NCI-H2171 treated with DMSO at 0.1 percent for 48 hours (cell line): ENCODE measurements at regions not wholly inside any gene's neighbourhood (a gene's known extent, or its start where the extent isn't known, plus 50 kb on each side); places are given as distances from the start of the nearest gene placed in this dataset.

Source experiments
- DNase-seq: peaks from one replicate; lab custom pipeline; 2025; lab: John Stamatoyannopoulos, UW

- no peak for DNase-seq
Observed at GRCh38 chr10:43790147-43790546, 141.5 kb upstream of the ZNF32 start.

DNA sequence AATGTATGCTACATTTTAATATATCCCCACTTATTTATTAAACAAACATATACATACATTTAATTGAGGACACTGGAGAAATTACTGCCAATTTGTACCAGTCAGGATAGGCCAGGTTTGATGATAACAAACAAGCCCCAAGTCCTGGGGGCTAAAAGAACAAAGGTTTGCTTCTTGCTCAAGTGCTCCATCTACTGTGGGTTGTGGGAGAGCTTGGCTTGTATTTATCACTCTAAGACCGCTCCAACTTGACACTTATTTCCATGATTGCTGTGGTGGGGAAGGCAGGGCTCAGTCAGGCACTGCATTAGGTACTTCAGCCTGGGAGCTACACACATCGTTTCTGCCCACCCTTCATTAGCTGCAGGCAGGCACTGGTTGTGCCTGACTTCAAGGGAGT is 136.6 kb upstream of the ZNF32 start:
- no peak for DNase-seq

DNA sequence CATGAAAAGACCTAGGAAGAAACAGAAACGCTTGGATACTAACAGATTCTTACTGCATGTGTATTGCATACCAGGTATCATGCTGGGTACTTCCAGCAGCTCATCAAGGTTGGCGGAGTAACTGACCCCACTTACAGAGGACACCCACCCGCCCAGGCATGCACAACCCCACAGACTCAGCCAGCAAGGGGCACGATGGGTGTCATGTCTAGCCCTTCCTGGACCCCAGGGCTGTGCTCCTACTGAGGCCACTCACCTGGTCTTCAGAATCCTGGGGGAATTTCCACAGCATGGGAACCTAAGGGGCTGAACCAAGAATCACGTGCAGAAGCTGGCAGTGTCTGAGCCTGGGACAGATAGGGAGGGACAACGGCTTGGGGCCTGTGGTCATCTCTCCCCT is 134.1 kb upstream of the ZNF32 start:
- no peak for DNase-seq

DNA sequence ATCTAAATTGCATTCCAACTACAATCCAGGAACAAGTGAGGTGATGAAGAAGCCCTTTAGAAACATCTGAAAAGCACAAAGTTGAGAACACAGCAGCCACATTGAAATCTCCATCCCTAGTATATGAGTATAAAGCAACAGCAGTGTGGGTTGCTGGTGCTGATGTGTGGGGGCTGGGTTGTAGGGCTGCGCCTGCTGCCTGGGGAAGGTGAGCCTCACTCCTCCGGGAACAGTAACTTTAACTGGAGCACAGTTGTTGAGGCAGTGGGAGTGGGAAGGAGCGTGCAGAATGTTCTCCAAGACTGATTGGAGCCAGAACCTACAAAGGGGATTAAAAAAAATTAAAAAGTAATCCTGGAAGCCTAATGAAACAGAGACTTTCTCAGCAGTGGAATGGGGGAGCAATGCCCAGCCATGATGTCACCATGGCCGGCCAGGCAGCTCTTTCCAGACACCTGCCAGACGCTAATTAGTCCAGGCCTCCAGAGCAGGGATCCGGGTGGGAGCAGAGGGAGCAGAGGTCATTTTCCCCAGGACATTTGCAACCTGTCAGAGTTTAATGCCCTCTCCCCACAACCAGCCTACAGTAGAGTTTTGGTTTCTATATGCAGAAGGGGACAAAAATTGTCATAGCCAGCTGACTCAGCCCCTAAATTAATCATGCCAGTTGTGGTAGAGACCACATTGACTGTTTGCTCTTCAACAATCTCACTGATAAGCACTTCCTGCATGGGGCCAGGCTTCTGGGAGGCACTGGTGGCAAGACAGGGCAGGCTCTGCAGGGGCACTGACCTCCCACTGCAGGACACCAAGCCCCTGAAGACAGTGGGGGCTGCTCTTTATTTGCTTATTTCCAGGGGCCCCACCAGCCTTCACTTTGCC is 133.0 kb upstream of the ZNF32 start:
- DNase-seq = no peak

DNA sequence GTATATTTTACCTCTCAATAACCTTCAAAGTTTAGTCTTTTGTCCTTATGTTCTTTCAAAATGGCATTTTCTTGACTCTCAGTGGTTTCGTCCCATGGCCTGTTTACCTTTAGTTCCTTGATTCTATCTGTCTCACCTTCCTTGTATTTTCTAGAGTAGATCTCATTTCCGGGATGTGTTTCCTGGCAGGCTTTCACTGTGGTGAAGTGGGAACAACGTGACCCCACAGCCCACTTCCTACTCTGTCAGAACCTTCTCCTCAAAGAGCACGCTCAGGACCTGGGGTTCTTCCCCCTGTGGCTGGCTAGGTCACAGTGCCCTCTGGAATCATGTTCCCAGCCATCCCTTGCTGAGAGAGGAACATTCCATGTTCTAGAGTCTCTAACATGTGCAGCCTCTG is 129.9 kb upstream of the ZNF32 start:
- no peak for DNase-seq

DNA sequence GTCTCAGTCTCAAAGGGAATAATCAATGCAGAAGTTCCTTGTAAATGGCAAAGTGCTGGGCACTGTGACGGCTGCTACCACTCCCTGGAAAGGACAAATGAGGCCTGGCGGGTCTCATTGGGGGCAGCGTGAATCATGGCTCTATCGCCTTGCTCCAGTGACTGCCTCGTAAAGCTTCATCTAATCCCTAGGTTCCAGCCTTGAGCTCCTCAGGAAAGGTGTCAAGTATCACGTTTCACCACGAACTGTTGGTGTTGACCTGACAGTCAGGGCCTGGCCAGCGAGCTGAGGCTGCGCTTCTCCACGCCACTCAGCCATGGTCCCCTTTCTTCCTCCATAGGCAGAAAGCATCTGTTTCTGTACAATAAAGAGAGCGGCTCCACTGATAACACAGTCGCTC is 126.7 kb upstream of the ZNF32 start:
- no peak for DNase-seq

- no peak for DNase-seq
Observed at GRCh38 chr10:43774234-43774769, 125.6 kb upstream of the ZNF32 start.

DNA sequence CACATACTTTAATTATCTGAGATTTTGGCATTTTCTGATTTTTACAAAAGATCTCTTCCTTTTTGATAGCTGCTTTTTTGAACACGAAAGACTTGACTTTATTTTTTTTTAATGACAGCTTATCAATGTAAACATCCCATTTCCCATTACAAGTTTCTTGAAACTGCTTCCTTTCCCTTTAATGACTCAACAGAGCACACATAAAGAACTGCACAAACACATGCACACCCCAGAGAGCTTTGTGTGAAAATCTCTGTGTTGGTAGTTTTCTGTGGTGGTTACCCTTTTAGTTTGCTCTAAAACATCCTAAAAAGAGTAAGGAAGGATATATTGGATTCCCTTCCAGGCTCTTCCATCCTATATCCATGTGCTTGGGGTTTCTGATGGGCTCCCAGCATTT is 125.1 kb upstream of the ZNF32 start:
- DNase-seq = no peak

- DNase-seq = no peak
Observed at GRCh38 chr10:43772171-43772570, 123.5 kb upstream of the ZNF32 start.

GRCh38 chr10:43771675-43772074 is 123.0 kb upstream of the ZNF32 start:
- DNase-seq = no peak

GRCh38 chr10:43765516-43765915 is 116.8 kb upstream of the ZNF32 start:
- DNase-seq = no peak

GRCh38 chr10:43763846-43764245 is 115.2 kb upstream of the ZNF32 start:
- DNase-seq = no peak

- no peak for DNase-seq
Observed at GRCh38 chr10:43760514-43760913, 111.8 kb upstream of the ZNF32 start.

DNA sequence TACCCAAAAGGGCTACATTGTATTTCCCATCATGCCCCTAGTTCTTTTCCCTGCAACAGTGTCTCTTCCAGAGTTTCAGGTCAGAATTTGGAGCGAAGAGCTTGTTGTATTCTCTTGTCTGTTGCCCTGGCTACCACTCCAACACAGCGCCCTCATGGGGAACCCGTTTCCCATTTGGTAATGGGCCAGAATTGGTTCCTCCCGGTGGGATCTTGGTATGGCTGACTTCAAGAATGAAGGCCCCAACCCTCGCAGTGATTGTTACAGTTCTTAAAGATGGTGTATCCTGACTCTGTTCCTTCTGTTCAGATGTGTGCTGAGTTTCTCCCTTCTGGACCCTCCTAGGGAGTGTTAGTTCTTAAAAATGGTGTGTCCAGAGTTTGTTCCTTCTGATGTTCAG is 110.5 kb upstream of the ZNF32 start:
- DNase-seq = no peak

DNA sequence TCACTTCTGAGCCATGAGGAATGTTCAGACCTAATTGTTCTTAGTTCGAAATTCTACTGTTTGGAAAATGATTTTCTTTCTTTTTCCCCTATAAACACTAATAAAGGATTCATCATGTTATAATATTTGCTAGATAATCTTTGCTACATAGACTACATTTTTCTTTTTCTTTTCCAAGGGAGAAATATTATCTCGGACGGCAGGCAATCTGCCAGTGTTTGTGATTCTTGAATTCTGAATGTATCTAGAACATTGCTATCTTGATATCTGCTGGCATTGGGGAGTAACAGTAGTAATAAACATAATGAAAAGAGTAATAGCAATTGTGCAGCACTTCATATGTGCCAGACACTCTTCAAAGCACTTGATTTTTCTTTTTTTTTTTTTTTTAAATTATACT is 107.7 kb upstream of the ZNF32 start:
- no peak for DNase-seq

GRCh38 chr10:43754569-43755260 is 106.0 kb upstream of the ZNF32 start:
- no peak for DNase-seq

DNA sequence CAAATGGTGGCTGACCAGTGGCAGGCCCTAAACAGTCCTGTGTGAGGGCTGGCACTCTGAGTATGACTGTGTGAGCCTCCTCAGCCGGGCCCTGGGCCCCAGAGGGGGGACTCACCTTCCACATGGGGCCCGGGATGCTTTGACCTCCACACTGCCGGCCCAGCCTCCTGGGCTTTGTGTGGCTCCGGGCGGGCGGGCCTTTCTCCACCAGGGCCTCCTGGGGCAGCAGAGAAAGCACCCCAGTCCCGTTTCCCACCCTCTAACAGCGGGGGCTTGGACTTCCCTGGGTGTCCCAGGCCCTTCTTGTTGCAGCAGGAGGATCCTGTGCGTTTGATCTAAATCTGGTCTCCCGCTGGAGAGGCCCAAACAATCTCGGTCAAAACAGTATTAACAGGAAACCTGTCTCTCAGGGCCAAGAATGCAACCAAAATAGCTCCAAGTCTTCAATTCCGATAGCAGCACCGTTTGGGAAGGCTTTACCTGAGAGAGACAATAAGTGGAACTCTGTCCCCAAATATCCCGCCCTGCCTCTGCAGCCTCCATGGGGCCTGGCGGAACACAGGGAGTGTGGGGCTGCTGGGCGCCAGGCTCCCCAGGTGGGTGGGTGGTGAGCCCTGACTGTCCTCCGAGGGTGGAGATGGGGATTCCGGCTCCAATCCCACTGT is 104.8 kb upstream of the ZNF32 start:
- DNase-seq = no peak

- DNase-seq = no peak
Observed at GRCh38 chr10:43752682-43753081, 104.0 kb upstream of the ZNF32 start.

DNA sequence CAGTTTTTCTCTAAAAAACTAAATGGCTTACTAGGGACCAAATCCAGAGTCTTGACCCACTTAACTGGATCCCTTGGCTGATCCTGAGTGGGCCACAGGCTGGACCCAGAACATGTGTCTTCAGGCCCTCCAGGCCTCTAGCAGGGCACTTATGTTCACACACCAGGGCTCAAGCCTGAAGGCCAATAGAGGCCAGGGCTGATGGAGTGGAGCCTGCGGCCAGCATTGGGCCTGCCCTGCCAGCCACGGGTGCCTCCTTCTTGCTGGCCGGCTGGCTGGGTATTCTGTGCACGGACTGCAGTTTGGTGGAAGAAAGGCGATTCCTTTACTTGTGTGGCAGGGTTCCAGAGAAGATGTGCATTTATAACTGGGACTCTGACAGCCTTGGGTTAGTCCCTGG is 103.0 kb upstream of the ZNF32 start:
- no peak for DNase-seq

- DNase-seq = no peak
Observed at GRCh38 chr10:43749940-43750552, 101.4 kb upstream of the ZNF32 start.

DNA sequence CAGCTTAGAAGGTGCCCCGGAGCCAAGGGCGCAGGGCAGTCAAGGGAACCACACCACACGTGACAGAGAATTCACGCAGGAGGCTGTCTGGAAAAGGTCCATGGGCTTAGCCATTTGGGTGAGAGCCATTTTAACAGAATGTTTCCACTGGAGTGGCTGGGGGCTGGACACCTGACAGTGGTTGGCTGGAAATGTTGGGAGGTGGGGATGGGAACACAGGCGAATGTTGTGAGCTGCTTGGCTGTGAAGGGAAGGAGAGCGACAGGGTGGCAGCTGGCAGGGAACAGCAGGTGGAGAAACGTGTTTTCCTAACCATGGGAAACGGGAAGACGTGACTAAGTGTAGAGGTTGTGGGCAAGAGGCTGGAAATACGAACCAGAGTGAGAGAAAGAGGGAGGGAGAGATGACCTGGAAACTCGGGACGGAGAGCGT is 100.5 kb upstream of the ZNF32 start:
- DNase-seq = no peak

- DNase-seq = no peak
Observed at GRCh38 chr10:43748560-43748959, 99.9 kb upstream of the ZNF32 start.
